H1 (cell line): ENCODE measurements at regions not wholly inside any gene's neighbourhood (a gene's known extent, or its start where the extent isn't known, plus 50 kb on each side); places are given as distances from the start of the nearest gene placed in this dataset.

Experiments used
- CTCF ChIA-PET: fragments of 300-600 bp; sonication (Branson Sonifier 250); formaldehyde crosslinking; loops from one replicate; lab custom pipeline; 2021; ENCODE audit not compliant: partially characterized antibody; lab: Charles Lee
- POLR2A ChIA-PET: fragments of 300-600 bp; sonication (Branson Sonifier 250); formaldehyde crosslinking; loops from one replicate; lab custom pipeline; 2021; ENCODE audit warnings: inconsistent platforms; ENCODE audit not compliant: partially characterized antibody; lab: Charles Lee
- DNase-seq, 2 experiments: peaks; one replicate each; pipeline versions ENCODE4 v3.0.0 to v3.0.0-alpha.2; 2010 to 2022; ENCODE audit warnings: low spot score in 2 of 2, low read depth in 1 of 2, mixed read lengths in 1 of 2
- FAIRE-seq: peaks from 2 replicates; lab custom pipeline; 2011; peaks lifted over from hg19 to GRCh38; lab: Jason Lieb, UNC
- H2AFZ ChIP-seq: 2 replicates; pipeline ENCODE4 v1.8.1; 2012; ENCODE audit warnings: low read length, inconsistent platforms
- H2AK5ac ChIP-seq: 2 replicates; pipeline ENCODE4 v1.6.1; 2013; ENCODE audit warnings: low read depth, low read length
- H2BK120ac ChIP-seq: replicated peaks from 2 replicates; pipeline ENCODE3; 2013; ENCODE audit warnings: low read depth, low read length, inconsistent platforms
- H2BK12ac ChIP-seq: 2 replicates; pipeline ENCODE4 v1.6.1; 2013; ENCODE audit warnings: low read depth, low read length
- H2BK15ac ChIP-seq: 2 replicates; pipeline ENCODE4 v1.6.1; 2013; ENCODE audit warnings: low read length
- H2BK20ac ChIP-seq: 2 replicates; pipeline ENCODE4 v1.6.1; 2013; ENCODE audit warnings: low read length
- H2BK5ac ChIP-seq: 2 replicates; pipeline ENCODE4 v1.6.1; 2013; ENCODE audit warnings: low read depth, low read length
- H3K14ac ChIP-seq: 2 replicates; pipeline ENCODE4 v1.6.1; 2013; ENCODE audit warnings: inconsistent platforms; ENCODE audit not compliant: insufficient read length
- H3K18ac ChIP-seq: 2 replicates; pipeline ENCODE4 v1.6.1; 2013; ENCODE audit warnings: low read length; ENCODE audit errors: extremely low read depth
- H3K23ac ChIP-seq: 2 replicates; pipeline ENCODE4 v1.6.1; 2013; ENCODE audit warnings: inconsistent platforms; ENCODE audit not compliant: insufficient read length
- H3K23me2 ChIP-seq: 2 replicates; pipeline ENCODE4 v1.6.1; 2013; ENCODE audit warnings: low read depth, low read length
- H3K27ac ChIP-seq: 2 replicates; pipeline ENCODE4 v1.6.1; 2011; ENCODE audit warnings: low read depth, low read length, inconsistent platforms
- H3K27me3 ChIP-seq, 4 experiments: replicated peaks in 1 of 4; 1 replicate in 1 of 4; 2 replicates in 3 of 4; pipeline versions ENCODE4 v1.6.1 to v1.8.1; 2011 to 2013; ENCODE audit warnings: low read length in 3 of 4, mild to moderate bottlenecking in 3 of 4, inconsistent platforms in 2 of 4, mixed read lengths in 2 of 4, moderate library complexity in 1 of 4; ENCODE audit not compliant: control insufficient read depth in 3 of 4, insufficient read depth in 3 of 4; ENCODE audit errors: extremely low read depth in 1 of 4
- H3K36me3 ChIP-seq, 4 experiments: 2 replicates each; pipeline versions ENCODE4 v1.6.1 to v1.8.1; 2011 to 2013; ENCODE audit warnings: mild to moderate bottlenecking in 4 of 4, low read length in 3 of 4, moderate library complexity in 2 of 4, control low read depth in 1 of 4, inconsistent platforms in 1 of 4; ENCODE audit not compliant: insufficient read depth in 4 of 4, control insufficient read depth in 2 of 4
- H3K4ac ChIP-seq: replicated peaks from 2 replicates; pipeline ENCODE3; 2013; ENCODE audit warnings: low read length, low read depth, mixed read lengths, inconsistent platforms; ENCODE audit not compliant: insufficient read length
- H3K4me1 ChIP-seq, 4 experiments: replicated peaks in 1 of 4; 1 replicate in 1 of 4; 2 replicates in 3 of 4; pipeline versions ENCODE4 v1.6.1 to v1.8.1; 2011 to 2013; ENCODE audit warnings: low read length in 3 of 4, inconsistent platforms in 2 of 4, mixed read lengths in 1 of 4; ENCODE audit not compliant: insufficient read depth in 4 of 4, control insufficient read depth in 3 of 4
- H3K4me2 ChIP-seq, 2 experiments: 2 replicates each; pipeline versions ENCODE4 v1.6.1 to v1.8.1; 2011 to 2013; ENCODE audit warnings: low read depth in 2 of 2, low read length in 2 of 2, control low read depth in 1 of 2, inconsistent platforms in 1 of 2, mild to moderate bottlenecking in 1 of 2; ENCODE audit not compliant: insufficient read depth in 1 of 2
- H3K4me3 ChIP-seq, 4 experiments: fragments of 200-600, 300-600 bp in 1 of 4; sonication (generic), shearing (Covaris generic), sonication (Bioruptor Twin) in 1 of 4; 2 replicates each; pipeline versions ENCODE4 v1.5.1 to v1.8.1; 2011 to 2016; ENCODE audit warnings: low read length in 4 of 4, low read depth in 3 of 4, control low read depth in 2 of 4, inconsistent platforms in 2 of 4, mild to moderate bottlenecking in 2 of 4, mixed read lengths in 1 of 4, moderate library complexity in 1 of 4; ENCODE audit not compliant: insufficient read depth in 2 of 4; ENCODE audit errors: extremely low read depth in 1 of 4
- H3K56ac ChIP-seq: replicated peaks from 2 replicates; pipeline ENCODE3; 2013; ENCODE audit warnings: low read depth, mild to moderate bottlenecking, mixed read lengths, low read length, inconsistent platforms; ENCODE audit not compliant: insufficient read length
- H3K79me1 ChIP-seq: 2 replicates; pipeline ENCODE4 v1.6.1; 2013; ENCODE audit warnings: low read depth, low read length, control low read depth
- H3K79me2 ChIP-seq, 2 experiments: 2 replicates each; pipeline versions ENCODE4 v1.6.1 to v1.8.1; 2012 to 2013; ENCODE audit warnings: low read length in 2 of 2, mild to moderate bottlenecking in 2 of 2, inconsistent platforms in 1 of 2; ENCODE audit not compliant: insufficient read depth in 2 of 2, control insufficient read depth in 1 of 2
- H3K9ac ChIP-seq, 4 experiments: replicated peaks in 1 of 4; 1 replicate in 1 of 4; 2 replicates in 3 of 4; pipeline versions ENCODE4 v1.6.1 to v1.8.1; 2011 to 2013; ENCODE audit warnings: low read depth in 3 of 4, low read length in 3 of 4, control low read depth in 2 of 4, mild to moderate bottlenecking in 2 of 4, moderate library complexity in 2 of 4, inconsistent platforms in 1 of 4; ENCODE audit errors: extremely low read depth in 1 of 4
- H3K9me3 ChIP-seq, 2 experiments: 2 replicates each; pipeline versions ENCODE4 v1.6.1 to v1.8.1; 2012 to 2013; ENCODE audit warnings: mild to moderate bottlenecking in 2 of 2, moderate library complexity in 2 of 2, control low read depth in 1 of 2, inconsistent platforms in 1 of 2, low read depth in 1 of 2, low read length in 1 of 2, mixed read lengths in 1 of 2; ENCODE audit not compliant: insufficient read depth in 2 of 2
- H4K20me1 ChIP-seq, 2 experiments: replicated peaks in 1 of 2; 2 replicates each; pipeline versions ENCODE3 to v1.8.1; 2011 to 2013; ENCODE audit warnings: inconsistent platforms in 2 of 2, low read length in 2 of 2, mild to moderate bottlenecking in 1 of 2; ENCODE audit not compliant: insufficient read depth in 2 of 2, control insufficient read depth in 1 of 2
- H4K5ac ChIP-seq: 2 replicates; pipeline ENCODE4 v1.6.1; 2013; ENCODE audit warnings: low read length, low read depth, mixed read lengths, inconsistent platforms; ENCODE audit not compliant: insufficient read length
- H4K8ac ChIP-seq: 2 replicates; pipeline ENCODE4 v1.8.0; 2013; ENCODE audit warnings: mild to moderate bottlenecking, moderate library complexity, low read length, inconsistent platforms; ENCODE audit not compliant: insufficient read depth; ENCODE audit errors: extremely low read depth
- H4K91ac ChIP-seq: replicated peaks from 2 replicates; pipeline ENCODE3; 2013; ENCODE audit warnings: low read length, mixed read lengths, inconsistent platforms; ENCODE audit not compliant: insufficient read length
- WGBS, 2 experiments: shearing (Covaris generic) in 1 of 2; methylation state at CpG; one replicate each; pipeline versions ENCODE4 v1.1.6 to v1.1.7; 2013 to 2015; ENCODE audit warnings: low lambda C conversion rate in 2 of 2, mixed read lengths in 2 of 2, inconsistent platforms in 1 of 2, low coverage in 1 of 2, missing lambda C conversion rate in 1 of 2; ENCODE audit not compliant: insufficient replicate concordance in 2 of 2, insufficient coverage in 1 of 2, insufficient read length in 1 of 2; ENCODE audit errors: extremely low coverage in 1 of 2, missing lambda C conversion rate in 1 of 2; 5-methylcytosine and 5-hydroxymethylcytosine counted together
- TF ChIP-seq, protein P1 (sequence below): fragments of 300-600 bp; sonication (generic); IDR thresholded peaks from 2 replicates; pipeline ENCODE4 v1.7.1; 2012; ENCODE audit warnings: low read length, moderate library complexity, mild to moderate bottlenecking, inconsistent platforms; ENCODE audit not compliant: insufficient replicate concordance

DNA sequence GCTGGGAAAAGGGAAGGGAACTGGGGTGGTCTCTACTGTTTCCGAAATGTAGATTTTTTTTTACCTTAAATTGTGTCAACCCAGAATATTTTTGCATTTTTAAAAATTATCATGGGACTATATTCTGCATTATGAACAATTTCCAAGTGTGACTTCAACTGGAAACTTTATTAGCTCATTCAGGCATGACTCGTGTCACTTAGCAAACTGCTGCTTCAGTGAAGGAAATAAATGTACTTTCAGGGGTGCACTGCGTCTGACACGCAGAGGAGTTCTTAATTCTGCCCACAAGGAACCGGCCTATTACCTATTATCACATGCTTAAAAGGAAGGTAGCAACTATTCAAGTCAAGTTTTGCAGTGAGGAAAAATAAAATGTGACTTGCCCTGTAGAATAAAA is 291.3 kb upstream of the PRDM1 start:
- H2BK15ac ChIP-seq, result no peak overlapping the region
- H3K14ac ChIP-seq, result no peak overlapping the region
- no peaks in the 10 kb centered on the region for H3K79me2 ChIP-seq
- H3K4me2 ChIP-seq, result no peak overlapping the region
- CTCF ChIA-PET, result interaction anchor here (0.6 to 1.0 kb wide), 2 partner anchors 41 to 48 kb away, joined by 4 read pairs; no protein-coding TSS in a partner anchor
- POLR2A ChIA-PET, result no interaction called here
- no peak overlapping the region for H4K91ac ChIP-seq
- 84% methylated on average over 5 of the region's 5 CpGs; no CpG with 5 or more reads in 1 of the 2 experiments for WGBS, 2 experiments
- DNase-seq (no peak), FAIRE-seq (no peak)
- H2BK5ac ChIP-seq, result no peak overlapping the region
- H3K4me1 ChIP-seq, result peaks cover 0 to 2% (median 0%) of the 10 kb centered on the region in 4 experiments; a peak in 1 of 7 replicates
- H3K9ac ChIP-seq, result no peak overlapping the region
- H2BK12ac ChIP-seq, result no peak overlapping the region
- H4K8ac ChIP-seq, result no peak overlapping the region
- H4K20me1 ChIP-seq, result no peaks in the 10 kb centered on the region
- no peak overlapping the region for H4K5ac ChIP-seq
- no peaks in the 10 kb centered on the region for H3K9me3 ChIP-seq
- H2AFZ ChIP-seq, result no peak overlapping the region
- no peak overlapping the region for H3K56ac ChIP-seq
- no peak overlapping the region for H2BK120ac ChIP-seq
- H3K4me3 ChIP-seq, result no peak overlapping the region
- H3K18ac ChIP-seq, result no peak overlapping the region
- H3K23me2 ChIP-seq, result no peaks in the 10 kb centered on the region
- no peaks in the 10 kb centered on the region for H3K79me1 ChIP-seq
- no peak overlapping the region for H2AK5ac ChIP-seq
- no peak overlapping the region for H3K27ac ChIP-seq
- H3K36me3 ChIP-seq, result no peaks in the 10 kb centered on the region
- H3K4ac ChIP-seq, result no peak overlapping the region
- H3K23ac ChIP-seq, result no peak overlapping the region
- no peak overlapping the region for H2BK20ac ChIP-seq
- no peaks in the 10 kb centered on the region for H3K27me3 ChIP-seq
- TF ChIP-seq, protein P1, sequence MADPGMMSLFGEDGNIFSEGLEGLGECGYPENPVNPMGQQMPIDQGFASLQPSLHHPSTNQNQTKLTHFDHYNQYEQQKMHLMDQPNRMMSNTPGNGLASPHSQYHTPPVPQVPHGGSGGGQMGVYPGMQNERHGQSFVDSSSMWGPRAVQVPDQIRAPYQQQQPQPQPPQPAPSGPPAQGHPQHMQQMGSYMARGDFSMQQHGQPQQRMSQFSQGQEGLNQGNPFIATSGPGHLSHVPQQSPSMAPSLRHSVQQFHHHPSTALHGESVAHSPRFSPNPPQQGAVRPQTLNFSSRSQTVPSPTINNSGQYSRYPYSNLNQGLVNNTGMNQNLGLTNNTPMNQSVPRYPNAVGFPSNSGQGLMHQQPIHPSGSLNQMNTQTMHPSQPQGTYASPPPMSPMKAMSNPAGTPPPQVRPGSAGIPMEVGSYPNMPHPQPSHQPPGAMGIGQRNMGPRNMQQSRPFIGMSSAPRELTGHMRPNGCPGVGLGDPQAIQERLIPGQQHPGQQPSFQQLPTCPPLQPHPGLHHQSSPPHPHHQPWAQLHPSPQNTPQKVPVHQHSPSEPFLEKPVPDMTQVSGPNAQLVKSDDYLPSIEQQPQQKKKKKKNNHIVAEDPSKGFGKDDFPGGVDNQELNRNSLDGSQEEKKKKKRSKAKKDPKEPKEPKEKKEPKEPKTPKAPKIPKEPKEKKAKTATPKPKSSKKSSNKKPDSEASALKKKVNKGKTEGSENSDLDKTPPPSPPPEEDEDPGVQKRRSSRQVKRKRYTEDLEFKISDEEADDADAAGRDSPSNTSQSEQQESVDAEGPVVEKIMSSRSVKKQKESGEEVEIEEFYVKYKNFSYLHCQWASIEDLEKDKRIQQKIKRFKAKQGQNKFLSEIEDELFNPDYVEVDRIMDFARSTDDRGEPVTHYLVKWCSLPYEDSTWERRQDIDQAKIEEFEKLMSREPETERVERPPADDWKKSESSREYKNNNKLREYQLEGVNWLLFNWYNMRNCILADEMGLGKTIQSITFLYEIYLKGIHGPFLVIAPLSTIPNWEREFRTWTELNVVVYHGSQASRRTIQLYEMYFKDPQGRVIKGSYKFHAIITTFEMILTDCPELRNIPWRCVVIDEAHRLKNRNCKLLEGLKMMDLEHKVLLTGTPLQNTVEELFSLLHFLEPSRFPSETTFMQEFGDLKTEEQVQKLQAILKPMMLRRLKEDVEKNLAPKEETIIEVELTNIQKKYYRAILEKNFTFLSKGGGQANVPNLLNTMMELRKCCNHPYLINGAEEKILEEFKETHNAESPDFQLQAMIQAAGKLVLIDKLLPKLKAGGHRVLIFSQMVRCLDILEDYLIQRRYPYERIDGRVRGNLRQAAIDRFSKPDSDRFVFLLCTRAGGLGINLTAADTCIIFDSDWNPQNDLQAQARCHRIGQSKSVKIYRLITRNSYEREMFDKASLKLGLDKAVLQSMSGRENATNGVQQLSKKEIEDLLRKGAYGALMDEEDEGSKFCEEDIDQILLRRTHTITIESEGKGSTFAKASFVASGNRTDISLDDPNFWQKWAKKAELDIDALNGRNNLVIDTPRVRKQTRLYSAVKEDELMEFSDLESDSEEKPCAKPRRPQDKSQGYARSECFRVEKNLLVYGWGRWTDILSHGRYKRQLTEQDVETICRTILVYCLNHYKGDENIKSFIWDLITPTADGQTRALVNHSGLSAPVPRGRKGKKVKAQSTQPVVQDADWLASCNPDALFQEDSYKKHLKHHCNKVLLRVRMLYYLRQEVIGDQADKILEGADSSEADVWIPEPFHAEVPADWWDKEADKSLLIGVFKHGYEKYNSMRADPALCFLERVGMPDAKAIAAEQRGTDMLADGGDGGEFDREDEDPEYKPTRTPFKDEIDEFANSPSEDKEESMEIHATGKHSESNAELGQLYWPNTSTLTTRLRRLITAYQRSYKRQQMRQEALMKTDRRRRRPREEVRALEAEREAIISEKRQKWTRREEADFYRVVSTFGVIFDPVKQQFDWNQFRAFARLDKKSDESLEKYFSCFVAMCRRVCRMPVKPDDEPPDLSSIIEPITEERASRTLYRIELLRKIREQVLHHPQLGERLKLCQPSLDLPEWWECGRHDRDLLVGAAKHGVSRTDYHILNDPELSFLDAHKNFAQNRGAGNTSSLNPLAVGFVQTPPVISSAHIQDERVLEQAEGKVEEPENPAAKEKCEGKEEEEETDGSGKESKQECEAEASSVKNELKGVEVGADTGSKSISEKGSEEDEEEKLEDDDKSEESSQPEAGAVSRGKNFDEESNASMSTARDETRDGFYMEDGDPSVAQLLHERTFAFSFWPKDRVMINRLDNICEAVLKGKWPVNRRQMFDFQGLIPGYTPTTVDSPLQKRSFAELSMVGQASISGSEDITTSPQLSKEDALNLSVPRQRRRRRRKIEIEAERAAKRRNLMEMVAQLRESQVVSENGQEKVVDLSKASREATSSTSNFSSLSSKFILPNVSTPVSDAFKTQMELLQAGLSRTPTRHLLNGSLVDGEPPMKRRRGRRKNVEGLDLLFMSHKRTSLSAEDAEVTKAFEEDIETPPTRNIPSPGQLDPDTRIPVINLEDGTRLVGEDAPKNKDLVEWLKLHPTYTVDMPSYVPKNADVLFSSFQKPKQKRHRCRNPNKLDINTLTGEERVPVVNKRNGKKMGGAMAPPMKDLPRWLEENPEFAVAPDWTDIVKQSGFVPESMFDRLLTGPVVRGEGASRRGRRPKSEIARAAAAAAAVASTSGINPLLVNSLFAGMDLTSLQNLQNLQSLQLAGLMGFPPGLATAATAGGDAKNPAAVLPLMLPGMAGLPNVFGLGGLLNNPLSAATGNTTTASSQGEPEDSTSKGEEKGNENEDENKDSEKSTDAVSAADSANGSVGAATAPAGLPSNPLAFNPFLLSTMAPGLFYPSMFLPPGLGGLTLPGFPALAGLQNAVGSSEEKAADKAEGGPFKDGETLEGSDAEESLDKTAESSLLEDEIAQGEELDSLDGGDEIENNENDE, result no peak
